Neutrophil (primary cell): ENCODE measurements at regions not wholly inside any gene's neighbourhood (a gene's known extent, or its start where the extent isn't known, plus 50 kb on each side); places are given as distances from the start of the nearest gene placed in this dataset.

ENCODE experiments used
- H3K27ac ChIP-seq: fragments of 200-600 bp; sonication (generic); 2 replicates; pipeline ENCODE4 v1.5.1; 2016; ENCODE audit warnings: mild to moderate bottlenecking, moderate library complexity
- H3K27me3 ChIP-seq: fragments of 200-600 bp; sonication (generic); 2 replicates; pipeline ENCODE4 v1.6.0; 2016; ENCODE audit warnings: mild to moderate bottlenecking
- H3K36me3 ChIP-seq: fragments of 200-600 bp; sonication (generic); 2 replicates; pipeline ENCODE4 v1.5.1; 2017
- H3K4me1 ChIP-seq, 2 experiments: fragments of 200-600 bp in 1 of 2; sonication (generic) in 1 of 2; 1 replicate in 1 of 2; 2 replicates in 1 of 2; pipeline versions ENCODE4 v1.5.1 to v1.6.1; 2013 to 2016; ENCODE audit warnings: low read depth in 1 of 2, low read length in 1 of 2, mild to moderate bottlenecking in 1 of 2, moderate library complexity in 1 of 2; ENCODE audit not compliant: control insufficient read depth in 1 of 2, insufficient read depth in 1 of 2
- H3K4me3 ChIP-seq, 2 experiments: fragments of 200-600 bp in 1 of 2; sonication (generic) in 1 of 2; 1 replicate in 1 of 2; 2 replicates in 1 of 2; pipeline ENCODE4 v1.5.1; 2013 to 2016; ENCODE audit warnings: low read depth in 1 of 2, low read length in 1 of 2, mild to moderate bottlenecking in 1 of 2, moderate library complexity in 1 of 2
- H3K9me3 ChIP-seq: fragments of 200-600 bp; sonication (generic); 2 replicates; pipeline ENCODE4 v1.5.1; 2016
- CTCF ChIP-seq: fragments of 200-600 bp; sonication (generic); IDR thresholded peaks from 2 replicates; pipeline ENCODE4 v1.5.1; 2016; ENCODE audit warnings: antibody characterized with exemption

GRCh38 chr6:85157311-85157710 lies 292.6 kb upstream of the NT5E start:
- no peaks in the 10 kb centered on the region for H3K4me1 ChIP-seq
- no peaks in the 10 kb centered on the region for H3K36me3 ChIP-seq
- no peak overlapping the region for H3K4me3 ChIP-seq
- H3K27me3 ChIP-seq: no peaks in the 10 kb centered on the region
- no peaks in the 10 kb centered on the region for H3K9me3 ChIP-seq
- no peak for TF ChIP-seq CTCF
- no peak overlapping the region for H3K27ac ChIP-seq

GRCh38 chr6:85143676-85144075 lies 306.2 kb upstream of the NT5E start:
- no peak overlapping the region for H3K27ac ChIP-seq
- no peak for TF ChIP-seq CTCF
- H3K27me3 ChIP-seq: no peaks in the 10 kb centered on the region
- H3K9me3 ChIP-seq: no peaks in the 10 kb centered on the region
- no peak overlapping the region for H3K4me3 ChIP-seq
- H3K4me1 ChIP-seq: no peaks in the 10 kb centered on the region
- H3K36me3 ChIP-seq: no peaks in the 10 kb centered on the region

GRCh38 chr6:85137865-85138264 lies 312.0 kb upstream of the NT5E start:
- Histone ChIP-seq H3K9me3 (no peaks in the 10 kb centered on the region), H3K4me3 (no peak overlapping the region), H3K36me3 (no peaks in the 10 kb centered on the region), H3K27me3 (no peaks in the 10 kb centered on the region), H3K4me1 (no peaks in the 10 kb centered on the region), H3K27ac (no peak overlapping the region)
- TF ChIP-seq CTCF: no peak

GRCh38 chr6:85136310-85136709 lies 313.6 kb upstream of the NT5E start:
- no peak overlapping the region for H3K4me3 ChIP-seq
- H3K27me3 ChIP-seq: no peaks in the 10 kb centered on the region
- no peaks in the 10 kb centered on the region for H3K9me3 ChIP-seq
- H3K27ac ChIP-seq: no peak overlapping the region
- H3K4me1 ChIP-seq: no peaks in the 10 kb centered on the region
- TF ChIP-seq CTCF: no peak
- H3K36me3 ChIP-seq: no peaks in the 10 kb centered on the region

GRCh38 chr6:85135376-85136094 lies 314.3 kb upstream of the NT5E start:
- Histone ChIP-seq H3K9me3 (no peaks in the 10 kb centered on the region), H3K27me3 (no peaks in the 10 kb centered on the region), H3K4me1 (no peaks in the 10 kb centered on the region), H3K27ac (no peak overlapping the region), H3K36me3 (no peaks in the 10 kb centered on the region), H3K4me3 (no peak overlapping the region)
- no peak for TF ChIP-seq CTCF
